Dermis microvascular lymphatic vessel endothelial cell (primary cell): ENCODE measurements at regions not wholly inside any gene's neighbourhood (a gene's known extent, or its start where the extent isn't known, plus 50 kb on each side); places are given as distances from the start of the nearest gene placed in this dataset.
"Not testable (repeated sequence)": the region's sequence is repeated elsewhere in the genome, so short reads cannot be mapped to it uniquely, and the experiment has no call there.

ENCODE experiments used
- DNase-seq, 2 donors: peaks; one replicate each; pipeline versions ENCODE4 v3.0.0 to v3.0.0-alpha.2; 2010; ENCODE audit warnings: low read depth in 2 of 2

- no peak for DNase-seq
These were observed 476.8 kb upstream of the ADGRB3 start for GRCh38 chr6:68158256-68158655.

- no peak for DNase-seq
These were observed 490.4 kb upstream of the ADGRB3 start for GRCh38 chr6:68144667-68145066.

GRCh38 chr6:68141190-68141589 is 493.9 kb upstream of the ADGRB3 start:
- DNase-seq = no peak

- DNase-seq = no peak
These were observed 496.0 kb upstream of the ADGRB3 start for GRCh38 chr6:68139130-68139529.

- no peak for DNase-seq
These were observed 500.3 kb upstream of the ADGRB3 start for GRCh38 chr6:68134796-68135195.

- no peak for DNase-seq
These were observed 506.9 kb upstream of the ADGRB3 start for GRCh38 chr6:68128211-68128610.

GRCh38 chr6:68127074-68127473 is 508.0 kb upstream of the ADGRB3 start:
- no peak for DNase-seq

- no peak for DNase-seq
These were observed 508.9 kb upstream of the ADGRB3 start for GRCh38 chr6:68126089-68126749.

GRCh38 chr6:68122975-68123374 is 512.1 kb upstream of the ADGRB3 start:
- DNase-seq = not testable (repeated sequence)

GRCh38 chr6:68122032-68122431 is 513.0 kb upstream of the ADGRB3 start:
- no peak for DNase-seq

- DNase-seq = not testable (repeated sequence)
These were observed 514.1 kb upstream of the ADGRB3 start for GRCh38 chr6:68120954-68121353.

- no peak for DNase-seq
These were observed 520.5 kb upstream of the ADGRB3 start for GRCh38 chr6:68114463-68115047.

- no peak for DNase-seq
These were observed 526.7 kb upstream of the ADGRB3 start for GRCh38 chr6:68108233-68108835.

GRCh38 chr6:68094070-68094469 is 541.0 kb upstream of the ADGRB3 start:
- no peak for DNase-seq

GRCh38 chr6:68087399-68088133 is 547.5 kb upstream of the ADGRB3 start:
- no peak for DNase-seq

- DNase-seq = no peak
These were observed 548.9 kb upstream of the ADGRB3 start for GRCh38 chr6:68086199-68086598.

GRCh38 chr6:68085599-68085998 is 549.5 kb upstream of the ADGRB3 start:
- DNase-seq = not testable (repeated sequence)

GRCh38 chr6:68082086-68082485 is 553.0 kb upstream of the ADGRB3 start:
- no peak for DNase-seq

- no peak for DNase-seq
These were observed 555.0 kb upstream of the ADGRB3 start for GRCh38 chr6:68080074-68080473.

- no peak for DNase-seq
These were observed 557.4 kb upstream of the ADGRB3 start for GRCh38 chr6:68077661-68078060.

- no peak for DNase-seq
These were observed 563.3 kb upstream of the ADGRB3 start for GRCh38 chr6:68071740-68072139.

GRCh38 chr6:68069921-68070710 is 565.0 kb upstream of the ADGRB3 start:
- no peak for DNase-seq
